ENCODE measurements at regions not wholly inside any gene's neighbourhood (a gene's known extent, or its start where the extent isn't known, plus 50 kb on each side); places are given as distances from the start of the nearest gene placed in this dataset.

DNA sequence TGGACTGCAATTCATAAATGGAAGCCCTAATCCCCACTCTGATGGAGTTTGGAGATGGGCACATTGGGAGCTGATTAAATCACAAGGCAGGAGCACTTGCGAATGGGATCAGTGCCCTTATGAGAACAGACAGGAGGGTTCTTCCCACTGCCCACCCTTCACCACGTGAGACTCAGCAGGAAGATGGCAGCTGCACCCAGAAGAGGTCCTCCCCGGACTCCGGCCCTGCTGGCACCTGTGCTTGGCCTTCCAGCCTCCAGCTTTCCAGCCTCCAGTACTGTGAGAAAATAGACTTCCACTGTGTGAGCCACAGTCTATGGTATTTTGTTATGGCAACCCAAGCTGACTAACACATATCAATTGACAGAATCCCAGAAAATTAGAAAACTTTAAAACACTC lies 267.6 kb upstream of the SALL3 start:
- DNase-seq (no peak), ATAC-seq (no peak)
- intact Hi-C loops (cut with DNase I): no loop called here
- Histone ChIP-seq H3K27ac (no peak overlapping the region), H3K27me3 (peaks cover 0 to 6% (median 0%) of the 10 kb centered on the region in 9 donors), H3K4me3 (no peak overlapping the region), H3K4me1 (no peaks in the 10 kb centered on the region), H3K9me3 (peaks cover 0 to 35% (median 11%) of the 10 kb centered on the region in 12 donors), H3K36me3 (no peaks in the 10 kb centered on the region)
- no peak for TF ChIP-seq POLR2A (IDR thresholded peaks at IDR 0.05)
- TF ChIP-seq CTCF (IDR thresholded peaks at IDR 0.05): no peak
- WGBS, 4 donors: 66 to 81% (median 74%) methylated on average over 4 of the region's 4 CpGs

GRCh38 chr18:78713069-78713468 lies 266.5 kb upstream of the SALL3 start:
- 9 to 17% (median 14%) methylated on average over 6 of the region's 6 CpGs for WGBS, 4 donors
- no peak for TF ChIP-seq CTCF (IDR thresholded peaks at IDR 0.05)
- no peak for TF ChIP-seq POLR2A (IDR thresholded peaks at IDR 0.05)
- H3K9me3 ChIP-seq: peaks cover 0 to 25% (median 8%) of the 10 kb centered on the region in 12 donors
- H3K27ac ChIP-seq: no peak overlapping the region
- H3K27me3 ChIP-seq: peaks cover 0 to 6% (median 0%) of the 10 kb centered on the region in 9 donors
- no peak for DNase-seq
- H3K4me3 ChIP-seq: no peak overlapping the region
- no peaks in the 10 kb centered on the region for H3K36me3 ChIP-seq
- no peak for ATAC-seq
- intact Hi-C loops (cut with DNase I): no loop called here
- H3K4me1 ChIP-seq: no peaks in the 10 kb centered on the region

DNA sequence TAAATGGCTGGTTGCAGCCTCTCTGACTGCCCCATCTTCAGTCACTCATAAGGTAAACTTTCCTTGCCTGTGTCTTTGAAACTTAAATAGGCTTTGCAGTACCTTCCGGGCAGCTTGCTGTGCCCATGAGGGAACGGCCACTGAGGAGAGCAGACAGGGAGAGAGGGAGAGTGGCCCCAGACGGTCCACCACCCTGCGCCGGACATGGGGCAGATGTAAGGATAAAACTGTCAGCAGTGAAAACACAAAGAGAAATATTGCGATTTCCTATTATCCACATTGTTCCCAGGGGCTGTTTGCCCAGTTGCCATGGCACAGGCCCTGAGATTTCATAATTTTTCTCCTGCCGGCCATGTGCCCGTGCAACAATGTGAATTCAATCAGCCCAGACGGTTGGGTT lies 265.9 kb upstream of the SALL3 start:
- intact Hi-C loops (cut with DNase I): no loop called here
- Histone ChIP-seq H3K27me3 (peaks cover 0 to 6% (median 0%) of the 10 kb centered on the region in 9 donors), H3K4me3 (no peak overlapping the region), H3K36me3 (no peaks in the 10 kb centered on the region), H3K9me3 (peaks cover 0 to 18% (median 4%) of the 10 kb centered on the region in 12 donors), H3K4me1 (no peaks in the 10 kb centered on the region), H3K27ac (no peak overlapping the region)
- 83 to 94% (median 87%) methylated on average over 9 of the region's 9 CpGs for WGBS, 4 donors
- ATAC-seq: no peak
- DNase-seq: no peak
- TF ChIP-seq CTCF (IDR thresholded peaks at IDR 0.05) (no peak), POLR2A (IDR thresholded peaks at IDR 0.05) (no peak)

DNA sequence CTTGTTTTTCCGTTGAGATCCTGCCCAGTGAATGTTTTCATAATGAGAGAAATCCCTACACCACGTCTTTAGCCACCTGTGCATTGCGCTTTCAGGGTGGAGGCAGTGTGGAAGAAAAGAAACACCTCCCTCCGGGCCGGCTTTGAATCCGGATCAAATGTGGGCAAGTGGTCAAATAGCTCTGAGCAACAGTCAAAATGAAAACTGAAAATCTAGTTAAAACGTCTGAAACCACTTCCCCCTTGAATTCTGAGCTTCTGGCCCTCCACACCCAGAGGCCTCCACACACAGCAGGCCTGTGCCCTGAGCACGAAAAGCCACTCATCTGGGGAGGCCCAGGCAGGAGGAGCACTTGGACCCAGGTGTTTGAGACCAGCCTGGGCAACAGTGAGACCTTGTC lies 263.6 kb upstream of the SALL3 start:
- Histone ChIP-seq H3K27ac (no peak overlapping the region), H3K27me3 (peaks cover 0 to 11% (median 0%) of the 10 kb centered on the region in 9 donors), H3K36me3 (no peaks in the 10 kb centered on the region), H3K4me3 (no peak overlapping the region), H3K4me1 (no peaks in the 10 kb centered on the region), H3K9me3 (peaks cover 0 to 7% (median 0%) of the 10 kb centered on the region in 12 donors)
- DNase-seq: no peak
- intact Hi-C loops (cut with DNase I): no loop called here
- ATAC-seq: no peak
- no peak for TF ChIP-seq CTCF (IDR thresholded peaks at IDR 0.05)
- TF ChIP-seq POLR2A (IDR thresholded peaks at IDR 0.05): no peak
- 67 to 75% (median 70%) methylated on average over 8 of the region's 8 CpGs for WGBS, 4 donors

Data from heart left ventricle (tissue), 16 donors.